Keratinocyte (primary cell): ENCODE measurements at regions not wholly inside any gene's neighbourhood (a gene's known extent, or its start where the extent isn't known, plus 50 kb on each side); places are given as distances from the start of the nearest gene placed in this dataset.

Experiments used
- CTCF ChIP-seq, 3 experiments: IDR thresholded peaks in 1 of 3; conservative IDR thresholded peaks in 1 of 3; optimal IDR thresholded peaks in 1 of 3; 2 replicates in 2 of 3; 3 replicates in 1 of 3; pipeline versions ENCODE3 to v1.5.1; 2011; ENCODE audit warnings: low read length in 3 of 3, mild to moderate bottlenecking in 3 of 3, moderate library complexity in 2 of 3, control low read depth in 1 of 3, inconsistent platforms in 1 of 3; ENCODE audit not compliant: insufficient read depth in 2 of 3; ENCODE audit errors: extremely low read depth in 1 of 3
- EZH2 ChIP-seq: IDR thresholded peaks from one replicate; pipeline ENCODE4 v1.6.1; 2012; ENCODE audit warnings: inconsistent platforms, mild to moderate bottlenecking, low read length, moderate library complexity

DNA sequence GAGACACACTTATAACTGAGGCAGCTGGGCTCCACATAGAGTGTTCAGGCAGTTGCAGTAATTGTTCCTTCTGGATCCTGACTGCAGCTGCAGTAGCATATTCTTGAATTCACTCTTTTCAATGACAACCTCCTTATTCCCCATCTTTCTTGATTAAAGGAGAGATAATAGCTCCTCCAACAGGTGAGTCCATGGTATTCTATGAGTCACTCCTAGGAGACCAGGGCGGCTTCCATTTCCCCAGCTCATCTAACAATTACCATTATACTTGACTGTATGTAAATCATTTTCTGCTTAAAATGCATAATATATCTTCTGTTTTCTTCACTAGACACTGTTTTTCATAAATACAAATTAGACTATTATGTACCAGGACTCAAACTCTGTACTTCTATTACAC, 62.4 kb downstream of the TENT5A start:
- TF ChIP-seq CTCF (optimal IDR thresholded peaks at IDR 0.05 in 1 of 3, IDR thresholded peaks at IDR 0.05 in 1 of 3, conservative IDR thresholded peaks at IDR 0.05 in 1 of 3; ENCODE audit: extremely low read depth in 1 of 3, insufficient read depth in 2 of 3, low read length in 3 of 3) (no peak), EZH2 (no peak)
